Endothelial cell of umbilical vein (primary cell): ENCODE measurements at regions not wholly inside any gene's neighbourhood (a gene's known extent, or its start where the extent isn't known, plus 50 kb on each side); places are given as distances from the start of the nearest gene placed in this dataset.

Source experiments
- POLR2AphosphoS5 ChIP-seq: IDR thresholded peaks from 2 replicates; pipeline ENCODE4 v1.6.1; 2012; ENCODE audit warnings: low read depth, mild to moderate bottlenecking, control low read depth, low read length, moderate library complexity; ENCODE audit not compliant: insufficient read depth
- TF ChIP-seq, protein P1 (sequence below), 2 donors: IDR thresholded peaks; 1 replicate in 1 of 2; 2 replicates in 1 of 2; pipeline ENCODE4 v1.5.1; 2011; ENCODE audit warnings: low read length in 2 of 2, mild to moderate bottlenecking in 2 of 2, moderate library complexity in 2 of 2, control low read depth in 1 of 2, inconsistent platforms in 1 of 2, low read depth in 1 of 2; ENCODE audit not compliant: insufficient read depth in 1 of 2; ENCODE audit errors: extremely low read depth in 1 of 2

GRCh38 chr10:108620821-108621534 lies 1302.3 kb downstream of the XPNPEP1 start:
- TF ChIP-seq, protein P1, sequence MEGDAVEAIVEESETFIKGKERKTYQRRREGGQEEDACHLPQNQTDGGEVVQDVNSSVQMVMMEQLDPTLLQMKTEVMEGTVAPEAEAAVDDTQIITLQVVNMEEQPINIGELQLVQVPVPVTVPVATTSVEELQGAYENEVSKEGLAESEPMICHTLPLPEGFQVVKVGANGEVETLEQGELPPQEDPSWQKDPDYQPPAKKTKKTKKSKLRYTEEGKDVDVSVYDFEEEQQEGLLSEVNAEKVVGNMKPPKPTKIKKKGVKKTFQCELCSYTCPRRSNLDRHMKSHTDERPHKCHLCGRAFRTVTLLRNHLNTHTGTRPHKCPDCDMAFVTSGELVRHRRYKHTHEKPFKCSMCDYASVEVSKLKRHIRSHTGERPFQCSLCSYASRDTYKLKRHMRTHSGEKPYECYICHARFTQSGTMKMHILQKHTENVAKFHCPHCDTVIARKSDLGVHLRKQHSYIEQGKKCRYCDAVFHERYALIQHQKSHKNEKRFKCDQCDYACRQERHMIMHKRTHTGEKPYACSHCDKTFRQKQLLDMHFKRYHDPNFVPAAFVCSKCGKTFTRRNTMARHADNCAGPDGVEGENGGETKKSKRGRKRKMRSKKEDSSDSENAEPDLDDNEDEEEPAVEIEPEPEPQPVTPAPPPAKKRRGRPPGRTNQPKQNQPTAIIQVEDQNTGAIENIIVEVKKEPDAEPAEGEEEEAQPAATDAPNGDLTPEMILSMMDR (IDR thresholded peaks at IDR 0.05; ENCODE audit: extremely low read depth in 1 of 2, insufficient read depth in 1 of 2, low read depth in 1 of 2, low read length in 2 of 2) = no peak
- TF ChIP-seq POLR2AphosphoS5 = no peak
